ENCODE measurements at regions not wholly inside any gene's neighbourhood (a gene's known extent, or its start where the extent isn't known, plus 50 kb on each side); places are given as distances from the start of the nearest gene placed in this dataset.

- TF ChIP-seq CTCF (conservative IDR thresholded peaks at IDR 0.05; ENCODE audit: low read depth, low read length), result no peak
- no peak for TF ChIP-seq EZH2 (IDR thresholded peaks at IDR 0.05; ENCODE audit: low read length, unreplicated experiment)
These were observed 208.5 kb upstream of the RPL38 start for GRCh38 chr17:73994946-73995345.

Measured in PC-3 (cell line).